ENCODE measurements at regions not wholly inside any gene's neighbourhood (a gene's known extent, or its start where the extent isn't known, plus 50 kb on each side); places are given as distances from the start of the nearest gene placed in this dataset.

- Histone ChIP-seq H3K36me3 (replicated peaks in 1 of 2; ENCODE audit: control insufficient read depth in 1 of 2, insufficient read depth in 2 of 2, low read length in 1 of 2) (no peaks in the 10 kb centered on the region), H3K27me3 (ENCODE audit: insufficient read depth) (no peaks in the 10 kb centered on the region), H2AFZ (ENCODE audit: low read depth) (no peak overlapping the region), H3K4me1 (ENCODE audit: control insufficient read depth in 1 of 2, insufficient read depth in 2 of 2, low read depth in 1 of 2, low read length in 1 of 2) (peaks cover 2 to 10% of the 10 kb centered on the region in 2 experiments; a peak in 1 of 4 replicates), H3K9ac (no peak overlapping the region), H4K20me1 (ENCODE audit: insufficient read depth) (no peaks in the 10 kb centered on the region), H3F3A (replicated peaks; ENCODE audit: insufficient read depth) (no peaks in the 10 kb centered on the region), H3K9me3 (no peaks in the 10 kb centered on the region), H3K27ac (ENCODE audit: low read depth in 2 of 2, low read length in 1 of 2) (no peak overlapping the region), H3K4me3 (ENCODE audit: low read depth in 2 of 2, low read length in 1 of 2) (no peak overlapping the region), H3K4me2 (no peak overlapping the region), H3K79me2 (ENCODE audit: insufficient read depth) (no peaks in the 10 kb centered on the region), H3K9me2 (no peaks in the 10 kb centered on the region)
- no peak for DNase-seq
- no peak for TF ChIP-seq ZBTB33 (IDR thresholded peaks at IDR 0.05; ENCODE audit: borderline replicate concordance, low read depth)
- TF ChIP-seq PBX3 (IDR thresholded peaks at IDR 0.05) = no peak
- no peak for TF ChIP-seq EP300 (IDR thresholded peaks at IDR 0.05; ENCODE audit: borderline replicate concordance in 1 of 2, low read depth in 1 of 2, low read length in 1 of 2)
- TF ChIP-seq, protein P1, sequence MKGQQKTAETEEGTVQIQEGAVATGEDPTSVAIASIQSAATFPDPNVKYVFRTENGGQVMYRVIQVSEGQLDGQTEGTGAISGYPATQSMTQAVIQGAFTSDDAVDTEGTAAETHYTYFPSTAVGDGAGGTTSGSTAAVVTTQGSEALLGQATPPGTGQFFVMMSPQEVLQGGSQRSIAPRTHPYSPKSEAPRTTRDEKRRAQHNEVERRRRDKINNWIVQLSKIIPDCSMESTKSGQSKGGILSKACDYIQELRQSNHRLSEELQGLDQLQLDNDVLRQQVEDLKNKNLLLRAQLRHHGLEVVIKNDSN (IDR thresholded peaks at IDR 0.05; ENCODE audit: borderline replicate concordance, low read depth) = no peak
- TF ChIP-seq, protein P2, sequence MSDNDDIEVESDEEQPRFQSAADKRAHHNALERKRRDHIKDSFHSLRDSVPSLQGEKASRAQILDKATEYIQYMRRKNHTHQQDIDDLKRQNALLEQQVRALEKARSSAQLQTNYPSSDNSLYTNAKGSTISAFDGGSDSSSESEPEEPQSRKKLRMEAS (IDR thresholded peaks at IDR 0.05; ENCODE audit: low read depth) = no peak
- no peak for TF ChIP-seq MEF2A (IDR thresholded peaks at IDR 0.05; ENCODE audit: borderline replicate concordance, low read depth)
- no peak for TF ChIP-seq RAD21 (IDR thresholded peaks at IDR 0.05; ENCODE audit: low read length)
- no peak for TF ChIP-seq REST (IDR thresholded peaks at IDR 0.05; ENCODE audit: low read depth, low read length)
- TF ChIP-seq NRF1 (IDR thresholded peaks at IDR 0.05; ENCODE audit: low read depth, low read length) = no peak
- ChIA-PET CTCF (no interaction called here), POLR2A (no interaction called here)
- WGBS (ENCODE audit: low lambda C conversion rate) = 69% methylated on average over 5 of the region's 5 CpGs
Observed at GRCh38 chr6:115610696-115611095, 450.0 kb downstream of the FRK start.

Data from SK-N-SH (cell line).